ENCODE measurements at regions not wholly inside any gene's neighbourhood (a gene's known extent, or its start where the extent isn't known, plus 50 kb on each side); places are given as distances from the start of the nearest gene placed in this dataset.
A peak's percentile ranks its signal among the peaks of the same experiment; 100 is the strongest.

DNA sequence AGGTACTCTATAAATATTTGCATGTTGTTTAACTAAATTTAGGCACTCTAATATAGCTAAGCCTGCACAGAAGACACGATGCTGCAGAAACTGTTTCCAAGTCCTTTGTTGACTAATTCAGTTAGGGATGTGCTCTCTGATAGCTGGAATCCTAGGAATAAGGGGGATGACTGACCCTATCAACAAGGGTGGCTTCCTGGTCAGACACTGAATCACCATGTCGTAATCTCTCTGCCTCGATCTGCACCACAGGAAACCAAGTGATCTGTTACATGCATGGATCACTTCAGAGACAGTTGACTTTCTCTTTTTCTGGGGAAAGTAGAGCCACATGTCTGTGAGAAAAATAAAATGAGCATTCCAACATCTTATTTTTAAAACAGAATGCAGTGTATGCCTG is 169.1 kb downstream of the GUCY2F start:
- DNase-seq: no peak

DNA sequence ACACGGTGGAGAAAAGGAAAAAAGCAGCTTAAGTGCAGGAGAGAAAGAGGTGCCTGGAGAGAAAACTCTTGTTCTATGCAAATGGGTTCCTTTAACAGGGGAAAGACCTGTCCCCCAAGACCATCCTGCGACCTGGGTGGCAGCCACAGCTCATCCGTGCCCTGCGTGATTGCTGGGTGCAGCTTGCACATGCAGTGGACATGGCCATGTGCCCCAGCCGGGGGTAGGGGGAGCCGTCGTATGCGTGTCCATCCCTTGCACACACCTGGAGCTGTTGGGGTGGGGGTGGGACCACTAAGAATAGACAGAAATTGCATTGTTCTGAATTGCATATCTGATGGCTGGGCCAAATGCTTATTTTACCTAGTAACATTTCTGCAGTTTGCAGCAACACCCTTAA is 171.9 kb downstream of the GUCY2F start:
- no peak for DNase-seq

DNA sequence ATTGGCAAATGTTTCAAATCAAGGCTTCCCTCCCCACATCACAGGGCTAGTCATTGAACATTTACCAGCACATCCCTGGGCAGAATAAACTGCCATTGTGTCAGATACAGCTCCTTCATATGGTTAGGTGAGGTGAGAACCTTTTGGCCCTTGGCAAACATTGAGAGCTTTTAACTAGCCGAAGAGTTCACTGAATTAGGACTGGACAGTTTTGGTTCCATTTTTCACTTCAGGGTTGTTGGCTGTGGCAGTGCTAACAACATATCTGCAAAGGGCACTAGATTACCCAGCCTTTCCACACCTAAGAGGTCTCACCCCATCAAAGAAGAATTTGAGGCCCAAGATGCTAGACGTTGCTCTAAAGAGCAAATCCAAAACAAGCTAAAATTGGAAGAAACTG is 180.7 kb downstream of the GUCY2F start:
- no peak for DNase-seq

DNA sequence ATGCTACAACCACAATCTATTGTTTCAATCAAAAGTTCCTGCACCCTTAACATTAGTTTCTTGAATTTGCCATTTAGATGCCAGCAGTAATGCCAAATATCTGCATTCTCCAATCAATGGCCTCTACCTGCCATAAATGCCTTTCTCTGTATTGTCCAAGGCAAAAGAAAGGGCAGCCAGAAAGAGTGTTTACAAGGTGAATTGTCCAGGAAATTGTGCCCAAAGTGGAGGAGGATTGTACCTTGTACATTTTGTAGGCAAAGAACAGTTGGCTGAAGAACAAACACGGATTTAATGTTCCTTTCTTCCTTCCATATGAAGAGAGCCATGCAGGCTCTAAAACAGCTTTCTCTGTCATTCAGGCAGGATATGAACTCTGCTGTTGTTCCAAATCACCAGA is 181.5 kb downstream of the GUCY2F start:
- DNase-seq: no peak

DNA sequence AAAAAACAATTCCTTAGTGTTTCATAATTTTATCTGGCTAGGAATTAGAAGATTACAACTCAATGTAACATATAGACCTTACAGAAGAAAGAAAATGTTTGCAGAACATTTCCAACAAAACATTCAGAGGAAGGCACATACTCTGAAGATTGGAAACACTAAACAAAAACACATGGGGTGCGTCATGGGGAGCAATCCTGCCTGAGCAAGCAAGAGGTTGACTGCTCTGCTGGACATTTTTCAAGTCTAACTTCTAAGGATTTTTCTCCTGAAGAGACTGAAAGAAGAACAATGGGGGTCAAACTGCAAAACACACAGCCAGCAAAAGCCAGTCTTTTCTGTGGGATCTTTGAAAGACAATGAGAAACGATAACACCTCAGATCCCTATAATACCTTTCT is 182.8 kb downstream of the GUCY2F start:
- DNase-seq: no peak

DNA sequence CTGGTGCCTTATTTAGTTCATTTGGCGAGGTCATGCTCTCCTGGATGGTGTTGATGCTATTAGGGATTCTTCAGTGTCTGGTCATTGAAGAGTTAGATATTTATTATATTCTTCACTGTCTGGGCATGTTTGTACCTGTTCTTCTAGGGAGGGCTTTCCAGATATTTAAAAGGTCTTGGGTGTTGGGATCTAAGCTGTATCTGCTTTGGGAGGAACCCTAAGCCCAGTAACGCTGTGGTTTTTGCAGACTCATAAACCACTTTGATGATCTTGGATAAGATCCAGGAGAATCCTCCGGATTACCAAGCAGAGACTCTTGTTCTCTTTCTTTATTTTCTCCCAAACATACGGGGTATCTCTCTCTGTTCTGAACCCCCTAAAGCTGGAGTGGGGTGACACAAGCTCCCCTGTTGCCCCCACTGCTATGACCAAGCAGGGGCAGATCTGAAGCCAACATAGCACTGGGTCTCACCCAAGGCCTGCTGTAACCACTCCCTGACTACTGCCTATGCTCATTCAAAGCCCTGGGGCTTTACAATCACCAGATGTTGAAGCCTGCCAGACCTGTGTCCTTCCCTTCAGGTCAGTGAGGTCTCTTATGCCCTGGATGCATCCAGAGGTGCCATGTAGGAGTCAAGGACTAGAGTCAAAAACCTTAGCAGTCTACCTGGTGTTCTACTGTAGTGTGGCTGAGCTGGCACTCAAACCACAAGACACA is 187.6 kb downstream of the GUCY2F start:
- DNase-seq: no peak

DNA sequence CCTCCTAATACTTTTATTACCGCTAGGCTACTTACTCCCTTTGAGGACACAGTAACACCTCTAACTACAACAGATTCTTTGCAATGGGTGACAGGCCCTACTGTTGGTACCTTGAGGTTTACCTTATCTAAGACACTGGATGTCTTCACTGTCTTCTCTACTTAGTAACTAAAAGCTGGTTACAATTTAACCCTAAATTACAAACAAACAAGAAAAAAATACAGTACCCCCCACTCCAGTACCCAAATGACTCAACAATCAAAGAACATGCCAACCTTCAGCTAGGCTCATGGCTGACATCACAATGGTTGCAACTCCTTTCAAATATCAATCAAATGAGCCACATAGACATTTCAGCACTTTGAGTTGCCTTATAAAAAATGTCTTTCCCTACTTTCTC is 198.0 kb downstream of the GUCY2F start:
- DNase-seq: no peak

DNA sequence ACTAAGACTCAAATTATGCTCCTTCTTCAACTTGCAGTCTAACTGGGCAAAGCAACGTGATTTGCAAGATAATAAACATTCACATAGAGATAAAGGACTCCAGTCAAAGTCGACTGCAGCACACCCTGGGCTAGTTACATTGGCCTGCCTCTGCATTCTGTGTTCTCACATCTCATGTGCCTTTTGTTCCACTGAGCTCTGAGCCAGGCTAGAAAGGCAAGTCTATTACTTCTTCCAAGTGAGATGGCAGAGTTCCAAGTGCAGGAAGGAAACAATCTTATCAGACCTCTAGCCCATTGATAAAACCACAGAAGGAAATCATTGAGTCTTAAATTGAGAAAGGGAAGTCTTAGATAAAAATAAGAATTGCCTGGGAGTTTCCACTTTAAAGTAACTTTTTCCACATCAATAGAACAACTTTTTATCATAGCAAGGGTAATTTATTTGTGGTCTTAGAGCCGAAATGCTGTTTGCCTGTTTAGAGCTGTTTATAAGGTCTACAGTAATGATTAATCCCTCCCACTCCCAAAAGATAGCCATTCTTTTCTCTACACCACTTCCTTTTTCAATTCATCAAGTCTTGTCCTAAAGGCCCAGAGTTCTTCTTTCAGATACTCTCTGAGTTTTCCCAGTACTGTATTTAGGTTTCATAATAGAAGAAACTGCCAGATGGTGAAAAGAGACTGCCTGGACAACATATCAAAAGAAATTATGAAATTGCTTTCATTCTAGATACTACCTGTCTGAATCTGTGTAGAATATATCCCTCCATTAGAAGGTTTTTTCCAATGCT is 200.2 kb downstream of the GUCY2F start:
- DNase-seq: no peak

DNA sequence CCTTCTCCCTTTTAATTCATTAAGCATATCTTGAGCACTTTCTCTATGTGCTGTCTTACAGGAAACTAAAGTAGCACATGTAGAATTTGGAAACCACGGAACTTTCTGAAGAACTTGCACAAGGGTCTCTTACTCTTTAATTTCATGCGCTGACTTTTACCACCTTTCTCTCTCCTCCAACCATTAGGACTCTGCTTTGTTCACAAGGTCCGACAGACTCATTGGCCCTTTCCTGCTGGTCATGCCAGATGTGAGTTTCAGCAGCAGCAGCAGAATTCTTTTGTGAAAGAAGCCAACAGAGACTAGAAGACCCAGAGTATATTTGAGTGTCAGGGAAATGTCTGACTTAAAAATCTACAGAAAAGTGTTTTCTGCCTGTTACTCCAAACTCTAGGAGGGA is 207.1 kb downstream of the GUCY2F start:
- DNase-seq: no peak

DNA sequence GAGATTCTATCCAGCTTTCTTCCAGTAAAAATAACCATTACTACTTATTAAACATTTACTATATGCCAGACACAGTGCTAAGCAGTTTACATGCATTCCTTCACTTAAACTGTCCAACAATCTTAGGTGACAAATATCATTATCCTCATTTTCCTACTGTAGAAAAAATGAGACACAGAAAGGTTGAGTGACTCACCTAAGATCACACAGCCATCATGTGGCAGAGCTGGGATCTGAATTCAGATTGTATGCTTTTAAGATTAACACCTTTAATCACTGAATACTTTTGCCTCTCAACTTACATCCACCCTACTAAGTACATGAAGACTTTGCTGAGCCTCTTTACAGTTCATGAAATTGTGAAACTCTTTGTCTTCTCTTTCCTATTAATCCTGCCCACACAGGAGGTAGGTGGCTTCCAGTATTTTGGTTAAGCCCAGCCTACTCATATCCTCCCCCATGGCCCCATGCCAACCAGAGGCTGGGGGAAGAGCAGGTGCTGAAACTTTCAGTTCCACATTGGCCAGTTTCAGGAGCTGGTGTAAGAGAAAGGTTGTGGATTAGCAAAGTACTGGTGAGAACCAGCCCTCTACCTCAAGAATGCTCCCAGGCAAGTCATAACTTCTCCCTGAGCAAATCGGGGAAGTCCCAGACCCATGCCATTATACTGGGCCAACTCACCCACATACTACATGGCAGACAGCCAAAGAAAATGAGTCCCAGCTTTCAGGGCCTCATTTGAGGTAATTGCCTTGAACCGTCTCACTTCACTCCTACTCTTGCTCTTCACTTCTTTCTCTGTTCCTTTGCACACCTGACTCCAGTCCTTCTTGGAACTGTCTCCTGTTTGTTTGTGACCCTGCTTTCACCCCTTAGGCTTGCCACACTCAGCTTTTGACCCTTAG is 211.1 kb downstream of the GUCY2F start:
- peak in 1 of 5 experiments; percentile 1 for DNase-seq

DNA sequence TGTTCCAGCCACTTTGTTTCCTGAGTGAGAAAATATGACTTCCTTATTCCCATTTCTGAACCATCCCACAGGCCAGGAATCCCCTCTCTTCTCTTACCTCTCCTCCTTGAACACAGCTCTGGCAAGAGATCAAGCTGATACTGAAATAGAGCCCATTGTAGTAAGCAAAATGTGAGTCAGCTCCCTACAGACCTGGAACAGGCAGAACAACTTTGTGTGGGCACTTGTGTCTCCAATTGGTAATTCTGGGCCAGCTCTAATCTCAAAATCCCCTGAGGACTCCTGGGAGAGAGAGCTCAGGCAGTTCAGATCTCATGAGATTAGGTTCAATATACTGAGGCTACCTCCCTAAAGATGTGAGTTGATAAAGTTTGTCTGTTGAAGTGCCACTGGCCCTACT is 213.5 kb downstream of the GUCY2F start:
- DNase-seq: no peak

DNA sequence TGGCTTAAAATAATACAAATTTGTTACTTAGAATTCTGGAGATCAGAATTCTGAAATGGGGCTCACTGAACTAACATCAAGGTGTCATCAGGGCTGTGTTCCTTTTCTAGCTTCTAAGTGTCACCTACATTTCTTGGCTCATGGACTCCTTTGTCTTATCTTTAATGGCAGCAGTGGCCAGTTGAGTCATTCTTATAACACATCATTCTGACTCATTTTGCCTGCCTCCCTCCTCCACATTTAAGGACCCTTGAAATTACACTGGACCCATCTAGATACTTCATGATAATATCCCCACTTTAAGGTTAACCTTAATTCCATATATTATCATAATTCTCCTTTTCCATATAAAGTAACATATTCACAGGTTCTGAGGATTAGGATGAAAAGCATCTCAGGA is 215.9 kb downstream of the GUCY2F start:
- DNase-seq: no peak

DNA sequence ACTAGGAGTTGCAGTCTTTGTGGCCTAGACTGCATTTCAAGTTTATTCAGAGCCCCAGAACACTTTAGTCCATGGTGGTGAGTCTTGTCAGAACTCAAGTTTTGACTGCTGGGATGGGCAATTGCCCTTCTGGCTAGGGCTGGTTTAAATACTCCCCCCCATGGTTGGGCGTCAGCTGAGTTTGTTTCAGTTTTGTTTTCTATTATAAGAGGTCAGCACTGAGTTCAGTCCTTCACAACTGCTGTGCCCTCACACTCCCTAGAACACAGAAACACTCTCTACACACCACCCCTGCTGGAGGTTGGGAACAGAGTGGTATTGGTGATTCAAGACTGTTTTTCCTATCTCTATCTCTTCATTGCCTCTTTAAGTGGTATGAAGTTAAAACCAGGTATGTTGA is 217.0 kb downstream of the GUCY2F start:
- DNase-seq: no peak

DNA sequence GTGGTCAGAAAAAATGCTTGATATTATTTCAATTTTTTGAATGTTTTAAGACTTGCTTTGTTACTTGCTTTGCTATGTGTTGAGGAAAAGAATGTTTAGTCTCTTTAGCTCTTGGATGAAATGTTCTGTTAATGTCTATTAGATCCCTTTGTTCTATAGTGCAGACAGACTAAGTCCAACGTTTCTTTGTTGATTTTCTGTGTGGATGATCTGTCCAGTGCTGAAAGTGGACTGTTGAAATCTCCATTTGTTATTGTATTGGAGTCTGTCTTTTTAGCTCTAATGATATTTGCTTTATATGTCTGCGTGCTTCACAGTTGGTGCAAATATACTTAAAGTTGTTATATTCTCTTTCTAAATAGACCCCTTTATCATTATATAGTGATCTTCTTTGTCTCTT is 220.6 kb downstream of the GUCY2F start:
- no peak for DNase-seq

DNA sequence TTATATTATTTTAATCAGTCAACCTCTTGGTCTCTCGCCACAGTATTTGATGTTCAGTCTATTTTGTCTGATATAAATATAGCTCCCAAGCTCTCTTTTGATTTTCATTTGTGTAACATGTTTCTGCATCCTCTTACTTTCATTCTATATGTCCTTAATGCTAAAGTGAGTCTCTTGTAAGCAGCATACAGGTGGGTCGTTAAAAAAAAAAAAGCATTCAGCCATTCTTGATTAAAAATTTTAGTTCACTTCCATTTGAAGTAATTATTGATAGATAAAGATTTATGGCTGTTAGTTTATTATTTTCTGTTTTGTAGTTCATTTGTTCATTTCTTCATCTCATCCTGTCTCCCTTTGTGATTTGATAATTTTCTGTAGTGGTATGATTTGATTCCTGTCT is 229.1 kb downstream of the GUCY2F start:
- DNase-seq: no peak

DNA sequence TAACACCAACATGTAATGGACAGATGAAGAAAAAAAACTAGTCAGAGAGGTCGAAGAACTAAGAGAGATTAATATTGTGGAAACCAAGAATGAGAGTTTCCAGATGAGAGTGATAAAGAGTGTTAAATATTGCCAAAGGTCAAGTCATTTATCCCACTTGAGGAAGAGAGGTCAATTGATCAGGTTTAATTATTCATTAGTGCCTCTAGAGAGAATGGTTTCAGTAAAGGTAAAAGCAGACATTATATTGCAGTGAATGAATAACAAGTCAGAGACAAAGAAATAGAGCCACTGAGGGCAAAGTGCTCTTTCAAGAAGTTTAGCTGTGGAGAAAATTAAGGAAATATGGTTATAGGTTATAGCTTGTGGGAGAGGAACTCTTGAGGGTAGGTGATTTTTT is 263.1 kb downstream of the GUCY2F start:
- no peak for DNase-seq

DNA sequence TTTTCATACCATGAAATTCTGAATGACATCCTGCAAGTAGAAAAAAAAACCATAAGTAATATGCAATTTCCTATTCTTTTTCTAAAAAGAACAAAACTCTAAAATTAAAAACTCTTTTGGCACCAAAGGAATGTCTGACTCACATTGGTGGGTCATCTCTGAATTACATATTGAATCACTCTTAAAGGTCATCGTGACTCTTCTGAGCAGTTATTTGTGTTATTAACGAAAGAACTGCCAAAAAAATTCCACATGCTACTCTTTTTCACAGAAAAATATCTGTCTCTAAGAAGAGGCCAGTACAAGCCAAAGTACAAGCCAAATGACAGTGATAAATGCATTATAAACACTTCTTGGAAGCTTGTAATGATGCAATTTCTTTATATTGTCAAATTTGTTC is 282.2 kb downstream of the GUCY2F start:
- DNase-seq: no peak

DNA sequence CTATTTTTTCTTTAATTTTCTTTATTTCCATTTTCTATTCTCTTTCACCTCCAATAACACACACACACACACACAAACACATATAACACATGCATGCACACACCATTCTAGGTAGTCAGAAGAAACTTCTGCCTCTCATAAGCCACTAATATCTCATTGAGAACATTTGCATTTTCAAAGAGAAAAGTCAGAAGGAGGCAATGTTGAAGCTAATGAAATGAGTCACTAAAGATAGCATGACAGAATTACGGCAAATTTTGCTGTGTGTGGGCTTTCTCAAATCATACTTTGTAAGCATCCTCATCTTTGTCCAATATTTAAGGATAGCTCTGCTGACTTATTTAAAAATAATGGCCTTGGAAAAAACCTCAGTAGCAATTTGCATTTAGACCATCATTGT is 291.3 kb downstream of the GUCY2F start:
- DNase-seq: no peak

DNA sequence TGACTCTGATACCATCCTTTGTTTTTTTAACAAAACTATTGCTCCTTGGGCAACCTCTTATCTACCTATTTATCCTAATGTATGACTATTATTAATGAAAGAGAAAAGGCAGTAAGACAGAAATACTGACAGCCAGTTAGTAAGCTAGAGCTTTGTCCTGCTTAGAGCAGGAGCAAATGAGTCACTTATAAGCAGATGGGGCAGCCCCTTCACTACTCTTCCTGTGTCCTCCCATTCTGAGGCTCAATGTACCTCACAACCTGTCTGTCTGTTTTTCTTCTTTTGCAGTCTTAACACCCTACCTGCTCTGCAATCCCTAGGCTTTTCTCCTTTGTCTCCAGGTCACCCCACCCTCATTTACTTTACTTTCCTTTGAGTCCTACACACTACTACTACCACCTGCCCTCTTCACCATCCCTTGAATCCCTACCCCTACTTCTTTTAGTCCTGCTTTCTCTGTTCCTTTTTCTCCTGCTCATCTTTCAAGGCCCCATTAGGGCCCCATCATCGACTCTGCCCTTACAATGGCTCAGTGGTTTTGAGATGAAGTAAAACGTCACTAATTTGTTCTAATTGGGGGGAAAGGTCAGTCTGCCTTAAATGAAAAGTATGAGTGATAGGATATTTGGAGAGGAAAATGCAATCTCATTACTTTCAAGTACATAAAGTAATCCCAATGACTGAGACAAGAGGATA is 294.3 kb downstream of the GUCY2F start:
- DNase-seq: no peak

DNA sequence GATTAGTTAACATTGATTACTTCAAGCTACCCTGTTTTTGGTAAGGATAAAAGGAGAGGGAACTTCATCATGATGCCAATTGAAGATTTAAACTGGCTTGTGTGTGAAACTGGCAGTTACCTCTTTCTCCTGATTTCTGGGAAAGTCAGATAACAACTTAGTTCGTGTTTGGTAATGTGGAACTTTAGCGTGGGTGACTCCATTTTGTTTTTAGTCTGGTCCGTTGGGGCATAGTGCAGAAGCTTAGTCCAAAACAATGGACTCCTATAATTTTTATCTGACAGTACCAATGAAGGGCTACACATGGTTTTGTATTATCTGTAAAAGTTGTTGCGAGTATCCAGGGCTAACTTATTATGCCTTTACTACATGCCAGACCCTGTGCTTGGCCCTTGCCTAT is 294.9 kb downstream of the GUCY2F start:
- DNase-seq: no peak

DNA sequence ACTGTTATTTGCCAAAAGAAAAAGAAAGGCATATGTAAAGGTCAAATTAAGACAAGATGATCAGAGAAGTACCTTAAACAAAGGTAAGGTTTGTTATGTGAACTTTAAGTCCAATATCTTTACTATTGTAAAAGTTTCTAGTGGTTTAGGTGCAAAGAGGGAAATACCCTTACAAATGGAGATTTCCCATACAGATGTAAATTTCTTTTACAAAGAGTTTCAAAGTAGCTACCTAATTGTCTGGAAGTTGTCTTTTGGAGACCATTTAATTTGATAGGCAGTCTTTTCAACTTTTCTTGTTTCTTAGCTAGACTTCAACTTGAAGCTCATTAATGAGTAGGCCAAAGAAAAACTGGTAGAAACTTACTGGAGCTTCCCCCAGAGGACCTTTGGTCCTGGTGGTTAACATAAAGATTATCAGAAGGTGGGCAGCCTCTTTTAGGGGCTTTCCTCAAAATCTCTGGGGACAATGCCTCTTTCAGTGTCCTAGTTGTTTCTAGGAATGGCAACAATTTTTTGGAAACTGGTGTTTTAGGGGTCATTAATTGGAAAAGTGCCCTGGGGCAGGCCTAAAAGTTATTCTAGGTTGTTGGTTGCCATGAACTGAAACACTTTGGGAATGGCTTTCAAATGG is 297.3 kb downstream of the GUCY2F start:
- no peak for DNase-seq

DNA sequence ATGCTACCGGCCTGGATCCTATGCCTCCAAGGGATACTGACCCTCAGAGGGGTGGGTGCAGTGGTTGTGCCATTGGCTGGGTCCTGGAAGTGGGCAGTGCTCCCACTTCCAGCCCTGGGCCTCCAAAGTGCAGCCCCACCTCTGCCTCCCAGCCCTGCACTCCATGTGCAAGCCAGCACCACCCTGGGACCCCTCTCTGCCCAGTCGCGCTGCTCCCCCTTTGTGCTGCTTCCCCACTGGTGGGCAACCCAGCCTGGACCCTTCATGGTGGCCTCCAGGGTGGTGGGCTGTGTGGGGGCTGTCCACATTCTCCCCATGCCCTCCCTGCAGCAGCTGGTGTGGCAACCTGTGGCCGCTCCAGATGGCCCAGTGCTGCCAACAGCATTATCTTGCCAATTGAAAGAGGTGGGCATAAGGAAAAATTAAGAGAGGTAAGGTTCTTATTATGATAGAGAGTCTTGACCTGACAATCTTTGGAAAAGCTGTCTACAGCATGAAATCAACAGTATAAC is 309.7 kb downstream of the GUCY2F start:
- DNase-seq: no peak
